Skin of body (tissue), 1 donor: ENCODE measurements at regions not wholly inside any gene's neighbourhood (a gene's known extent, or its start where the extent isn't known, plus 50 kb on each side); places are given as distances from the start of the nearest gene placed in this dataset.
"Not testable (repeated sequence)": the region's sequence is repeated elsewhere in the genome, so short reads cannot be mapped to it uniquely, and the experiment has no call there.

ENCODE experiments used
- DNase-seq: peaks from one replicate; lab custom pipeline; 2025; lab: John Stamatoyannopoulos, UW

- DNase-seq, result no peak
These were observed 127.2 kb upstream of the PODXL start for GRCh38 chr7:131683536-131684125.

- DNase-seq, result no peak
These were observed 125.5 kb upstream of the PODXL start for GRCh38 chr7:131681961-131682360.

- DNase-seq, result not testable (repeated sequence)
These were observed 122.6 kb upstream of the PODXL start for GRCh38 chr7:131679071-131679470.

GRCh38 chr7:131676850-131677249, 120.4 kb upstream of the PODXL start:
- DNase-seq, result not testable (repeated sequence)

GRCh38 chr7:131674131-131674530, 117.7 kb upstream of the PODXL start:
- DNase-seq, result no peak

GRCh38 chr7:131673576-131673975, 117.1 kb upstream of the PODXL start:
- no peak for DNase-seq

GRCh38 chr7:131670406-131670805, 114.0 kb upstream of the PODXL start:
- DNase-seq, result no peak

- no peak for DNase-seq
These were observed 111.3 kb upstream of the PODXL start for GRCh38 chr7:131667699-131668098.

- no peak for DNase-seq
These were observed 108.6 kb upstream of the PODXL start for GRCh38 chr7:131665021-131665420.

GRCh38 chr7:131664570-131664969, 108.1 kb upstream of the PODXL start:
- DNase-seq, result no peak

- DNase-seq, result not testable (repeated sequence)
These were observed 106.0 kb upstream of the PODXL start for GRCh38 chr7:131662301-131662873.

- DNase-seq, result no peak
These were observed 101.5 kb upstream of the PODXL start for GRCh38 chr7:131657881-131658280.

- DNase-seq, result no peak
These were observed 100.7 kb upstream of the PODXL start for GRCh38 chr7:131656980-131657723.

GRCh38 chr7:131655866-131656265, 99.4 kb upstream of the PODXL start:
- no peak for DNase-seq

GRCh38 chr7:131655447-131655846, 99.0 kb upstream of the PODXL start:
- DNase-seq, result no peak

GRCh38 chr7:131654668-131655326, 98.4 kb upstream of the PODXL start:
- DNase-seq, result no peak

- DNase-seq, result no peak
These were observed 97.8 kb upstream of the PODXL start for GRCh38 chr7:131654249-131654558.

GRCh38 chr7:131653418-131654248, 97.2 kb upstream of the PODXL start:
- DNase-seq, result no peak

GRCh38 chr7:131652934-131653333, 96.5 kb upstream of the PODXL start:
- no peak for DNase-seq

GRCh38 chr7:131652194-131652593, 95.8 kb upstream of the PODXL start:
- DNase-seq, result no peak

GRCh38 chr7:131649879-131650278, 93.5 kb upstream of the PODXL start:
- DNase-seq, result no peak
